Fibroblast of the aortic adventitia (primary cell): ENCODE measurements at regions not wholly inside any gene's neighbourhood (a gene's known extent, or its start where the extent isn't known, plus 50 kb on each side); places are given as distances from the start of the nearest gene placed in this dataset.

ENCODE experiments used
- DNase-seq: peaks from one replicate; pipeline ENCODE4 v3.0.0-alpha.2; 2010; ENCODE audit warnings: low read depth
- H3K4me3 ChIP-seq: 2 replicates; pipeline ENCODE4 v1.5.1; 2011; ENCODE audit warnings: low read depth, mild to moderate bottlenecking, control low read depth, low read length, moderate library complexity
- TF ChIP-seq, protein P1 (sequence below): IDR thresholded peaks from 2 replicates; pipeline ENCODE4 v1.5.1; 2011; ENCODE audit warnings: mild to moderate bottlenecking, low read length, control low read depth, inconsistent platforms; ENCODE audit not compliant: insufficient read depth

DNA sequence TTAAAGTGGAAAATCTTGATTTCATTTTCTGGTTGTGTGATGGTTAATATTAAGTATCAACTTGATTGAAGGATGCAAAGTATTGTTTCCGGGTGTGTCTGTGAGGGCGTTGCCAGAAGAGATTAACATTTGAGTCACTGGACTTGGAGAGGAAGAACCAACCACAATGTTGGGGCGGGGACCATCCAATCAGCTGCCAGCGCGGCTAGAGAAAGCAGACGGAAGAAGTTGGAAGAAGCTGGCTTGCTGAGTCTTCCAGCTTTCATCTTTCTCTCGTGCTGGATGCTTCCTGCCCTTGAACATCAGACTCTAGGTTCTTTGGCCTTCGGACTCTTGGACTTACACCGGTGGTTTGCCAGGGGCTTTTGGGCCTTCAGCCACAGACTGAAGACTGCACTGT is 832.6 kb upstream of the TMPRSS15 start:
- no peak overlapping the region for H3K4me3 ChIP-seq
- no peak for DNase-seq
- TF ChIP-seq, protein P1, sequence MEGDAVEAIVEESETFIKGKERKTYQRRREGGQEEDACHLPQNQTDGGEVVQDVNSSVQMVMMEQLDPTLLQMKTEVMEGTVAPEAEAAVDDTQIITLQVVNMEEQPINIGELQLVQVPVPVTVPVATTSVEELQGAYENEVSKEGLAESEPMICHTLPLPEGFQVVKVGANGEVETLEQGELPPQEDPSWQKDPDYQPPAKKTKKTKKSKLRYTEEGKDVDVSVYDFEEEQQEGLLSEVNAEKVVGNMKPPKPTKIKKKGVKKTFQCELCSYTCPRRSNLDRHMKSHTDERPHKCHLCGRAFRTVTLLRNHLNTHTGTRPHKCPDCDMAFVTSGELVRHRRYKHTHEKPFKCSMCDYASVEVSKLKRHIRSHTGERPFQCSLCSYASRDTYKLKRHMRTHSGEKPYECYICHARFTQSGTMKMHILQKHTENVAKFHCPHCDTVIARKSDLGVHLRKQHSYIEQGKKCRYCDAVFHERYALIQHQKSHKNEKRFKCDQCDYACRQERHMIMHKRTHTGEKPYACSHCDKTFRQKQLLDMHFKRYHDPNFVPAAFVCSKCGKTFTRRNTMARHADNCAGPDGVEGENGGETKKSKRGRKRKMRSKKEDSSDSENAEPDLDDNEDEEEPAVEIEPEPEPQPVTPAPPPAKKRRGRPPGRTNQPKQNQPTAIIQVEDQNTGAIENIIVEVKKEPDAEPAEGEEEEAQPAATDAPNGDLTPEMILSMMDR: no peak

GRCh38 chr21:19237608-19238007 is 834.0 kb upstream of the TMPRSS15 start:
- no peak overlapping the region for H3K4me3 ChIP-seq
- TF ChIP-seq, protein P1: no peak
- DNase-seq: no peak

DNA sequence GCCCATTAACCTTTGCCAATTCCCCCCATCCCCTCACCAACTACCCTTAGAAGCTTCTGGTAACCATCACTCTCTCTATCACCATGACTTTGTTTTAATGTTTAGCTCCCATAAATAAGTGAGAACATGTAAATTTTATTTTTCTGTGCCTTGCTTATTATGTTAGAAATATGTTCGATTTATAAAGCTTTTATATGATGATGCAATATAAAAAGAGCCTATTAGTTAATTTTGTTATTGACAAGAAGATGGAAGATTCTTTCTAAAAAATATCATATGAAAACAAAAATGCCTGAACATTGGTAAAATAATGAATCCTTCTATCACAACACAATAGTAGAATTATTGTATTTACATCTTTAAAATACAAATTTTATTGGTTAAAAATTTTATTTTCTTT is 836.1 kb upstream of the TMPRSS15 start:
- TF ChIP-seq, protein P1: no peak
- no peak overlapping the region for H3K4me3 ChIP-seq
- DNase-seq: no peak

DNA sequence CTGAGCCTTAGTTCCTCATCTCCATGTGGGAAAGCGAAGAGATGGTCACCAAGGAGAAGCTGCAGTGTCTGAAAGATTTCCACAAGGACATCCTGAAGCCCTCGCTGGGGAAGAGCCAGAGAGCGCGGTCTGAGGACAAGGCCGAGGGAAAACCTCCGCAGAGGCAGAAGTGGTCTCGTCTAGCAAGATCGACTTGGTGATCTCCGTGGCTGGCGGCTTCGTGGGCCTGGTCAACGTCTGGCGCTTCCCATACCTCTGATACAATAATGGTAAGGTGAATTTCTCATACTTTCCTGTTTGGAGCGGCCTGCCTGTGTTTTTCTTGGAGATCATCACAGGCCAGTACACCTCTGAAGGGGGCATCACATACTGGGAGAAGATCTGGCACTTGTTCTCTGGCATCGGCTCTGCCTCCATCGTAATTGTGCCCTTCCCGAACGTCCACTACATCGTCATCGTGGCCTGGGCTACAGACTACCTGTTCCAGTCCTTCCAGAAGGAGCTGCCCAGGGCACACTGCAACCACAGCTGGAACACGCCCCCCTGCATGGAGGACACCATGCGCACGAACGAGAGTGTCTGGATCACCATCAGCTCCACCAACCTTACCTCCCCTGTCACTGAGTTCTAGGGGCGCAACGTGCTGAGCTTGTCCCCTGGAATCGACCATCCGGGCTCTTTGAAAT is 841.1 kb upstream of the TMPRSS15 start:
- H3K4me3 ChIP-seq: no peak overlapping the region
- no peak for DNase-seq
- TF ChIP-seq, protein P1: no peak

- no peak for DNase-seq
- TF ChIP-seq, protein P1: no peak
- no peak overlapping the region for H3K4me3 ChIP-seq
Observed at GRCh38 chr21:19245188-19245580, 841.6 kb upstream of the TMPRSS15 start.

DNA sequence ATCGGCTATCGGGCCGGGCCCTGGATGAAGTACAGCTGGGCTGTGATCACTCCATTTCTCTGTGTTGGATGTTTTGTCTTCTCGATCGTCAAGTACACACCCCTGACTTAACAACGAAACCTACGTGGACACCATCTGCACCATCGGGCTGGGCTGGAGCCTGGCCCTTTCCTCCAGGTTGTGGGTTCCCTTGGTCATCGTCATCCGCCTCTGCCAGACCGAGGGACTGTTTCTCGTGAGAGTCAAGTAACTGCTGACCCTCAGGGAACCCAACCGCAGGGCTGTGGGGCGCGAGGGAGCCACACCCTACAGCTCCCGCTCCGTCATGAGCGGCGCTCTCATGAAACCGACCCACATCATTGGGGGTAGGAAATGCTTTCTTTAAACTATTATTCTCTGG is 842.4 kb upstream of the TMPRSS15 start:
- TF ChIP-seq, protein P1: no peak
- no peak for DNase-seq
- no peak overlapping the region for H3K4me3 ChIP-seq
